SH-SY5Y (cell line): ENCODE measurements at regions not wholly inside any gene's neighbourhood (a gene's known extent, or its start where the extent isn't known, plus 50 kb on each side); places are given as distances from the start of the nearest gene placed in this dataset.

Source experiments
- GATA2 ChIP-seq: IDR thresholded peaks from 2 replicates; pipeline ENCODE4 v1.6.1; 2011; ENCODE audit warnings: mild to moderate bottlenecking, low read depth, low read length
- GATA3 ChIP-seq: IDR thresholded peaks from 2 replicates; pipeline ENCODE4 v1.6.1; 2011; ENCODE audit warnings: low read depth, mild to moderate bottlenecking, low read length, moderate library complexity

DNA sequence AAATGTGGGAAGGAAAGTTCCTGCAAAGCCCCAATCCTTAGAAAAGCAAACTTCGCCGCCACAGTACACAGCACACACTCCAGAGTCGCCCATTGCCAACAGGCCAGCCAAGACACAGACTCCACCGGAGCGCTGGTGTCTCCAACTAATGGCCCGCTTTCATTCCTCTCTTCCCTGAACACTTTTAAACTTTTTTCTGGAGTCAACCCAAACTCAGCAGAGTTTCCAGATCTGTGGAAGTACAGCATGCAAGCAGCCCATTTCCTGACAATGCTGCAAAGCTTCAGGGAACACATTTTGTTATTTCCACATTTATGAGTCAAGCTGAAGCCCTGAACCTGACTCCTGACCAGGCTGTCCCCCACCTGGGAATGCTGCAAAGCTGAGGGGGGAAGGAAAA lies 351.9 kb downstream of the NFIB start:
- TF ChIP-seq GATA2, result no peak
- no peak for TF ChIP-seq GATA3
